GM19238 (cell line): ENCODE measurements at regions not wholly inside any gene's neighbourhood (a gene's known extent, or its start where the extent isn't known, plus 50 kb on each side); places are given as distances from the start of the nearest gene placed in this dataset.
"Not testable (repeated sequence)": the region's sequence is repeated elsewhere in the genome, so short reads cannot be mapped to it uniquely, and the experiment has no call there.

ENCODE experiments used
- DNase-seq: peaks from one replicate; pipeline ENCODE4 v3.0.0; 2011; ENCODE audit warnings: low spot score; ENCODE audit not compliant: insufficient read length

DNA sequence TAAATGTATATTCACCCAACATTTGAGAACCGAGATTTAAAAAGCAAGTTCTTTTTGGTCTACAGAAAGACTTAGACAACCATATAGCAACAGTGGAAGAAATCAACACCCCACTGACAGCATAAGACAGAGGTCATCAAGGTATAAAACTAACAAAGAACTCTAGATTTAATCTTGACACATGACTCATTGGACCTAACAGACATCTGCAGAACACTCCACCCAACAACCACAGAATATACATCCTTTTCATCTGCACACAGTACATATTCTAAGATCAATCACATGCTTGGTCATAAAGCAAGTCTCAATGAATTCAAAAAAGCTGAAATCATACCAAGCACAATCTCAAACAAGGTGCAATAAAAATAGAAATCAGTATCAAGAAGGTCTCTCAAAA, 65.8 kb downstream of the SPIN4 start:
- no peak for DNase-seq

DNA sequence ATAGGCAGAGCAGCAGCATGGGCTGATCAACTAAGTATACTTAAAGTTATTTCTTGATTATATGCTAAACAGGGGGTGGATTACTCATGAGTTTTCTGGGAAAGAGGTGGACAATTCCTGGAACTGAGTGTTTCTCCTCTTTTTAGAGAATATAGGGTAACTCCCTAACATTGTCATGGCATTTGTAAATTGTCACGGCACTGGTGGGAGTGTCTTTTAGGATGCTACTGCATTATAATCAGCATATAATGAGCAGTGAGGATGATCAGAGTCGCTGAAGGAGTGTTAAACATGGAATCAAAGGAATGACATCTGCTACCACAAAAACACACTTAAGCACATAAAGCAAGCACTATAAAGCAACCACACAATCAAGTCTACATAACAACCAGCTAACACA, 66.5 kb downstream of the SPIN4 start:
- DNase-seq = no peak

DNA sequence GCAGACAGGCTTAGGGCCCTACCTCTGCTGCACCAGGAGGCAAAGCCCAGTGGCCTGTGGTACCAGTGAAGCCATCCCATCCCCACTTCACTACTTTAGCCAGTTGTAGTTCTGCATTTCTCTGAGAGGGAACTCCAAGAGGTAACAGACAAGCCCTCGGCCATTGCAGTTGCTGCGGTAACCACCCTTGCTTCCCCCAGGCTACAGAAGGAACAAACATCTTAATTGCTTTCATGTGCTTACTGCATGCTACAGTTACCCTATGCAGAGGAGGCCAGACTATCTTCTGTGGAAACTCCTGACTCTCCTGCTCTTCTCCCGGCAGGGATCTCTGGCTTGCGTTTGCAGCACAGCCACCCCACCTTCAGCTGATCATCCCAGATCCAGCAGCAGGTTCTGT, 67.8 kb downstream of the SPIN4 start:
- no peak for DNase-seq

- no peak for DNase-seq
These were observed 68.3 kb downstream of the SPIN4 start for GRCh38 chrX:63282828-63283227.

DNA sequence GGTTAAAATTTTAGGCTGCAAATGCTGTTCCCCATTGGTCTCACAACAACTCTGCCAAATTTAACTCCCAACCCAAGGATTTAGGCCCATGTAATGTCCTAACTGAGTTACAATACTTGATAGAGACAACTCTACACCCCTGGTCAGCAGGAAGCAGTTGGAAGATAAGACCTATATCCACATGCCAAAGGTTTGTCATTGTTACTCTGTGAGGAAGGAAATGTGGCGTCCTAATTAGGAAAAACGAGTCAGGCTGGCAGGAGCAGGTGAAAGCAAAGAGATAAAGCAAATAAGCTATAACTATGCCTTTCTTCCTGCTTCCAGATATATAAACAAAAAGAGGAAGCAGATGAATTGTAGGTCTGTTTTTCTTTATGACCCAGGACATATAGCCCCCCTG, 69.1 kb downstream of the SPIN4 start:
- no peak for DNase-seq

GRCh38 chrX:63281465-63281864, 69.7 kb downstream of the SPIN4 start:
- DNase-seq = no peak

- DNase-seq = not testable (repeated sequence)
These were observed 73.7 kb downstream of the SPIN4 start for GRCh38 chrX:63277394-63277793.

GRCh38 chrX:63275127-63275526, 76.0 kb downstream of the SPIN4 start:
- peak; percentile 10 for DNase-seq

DNA sequence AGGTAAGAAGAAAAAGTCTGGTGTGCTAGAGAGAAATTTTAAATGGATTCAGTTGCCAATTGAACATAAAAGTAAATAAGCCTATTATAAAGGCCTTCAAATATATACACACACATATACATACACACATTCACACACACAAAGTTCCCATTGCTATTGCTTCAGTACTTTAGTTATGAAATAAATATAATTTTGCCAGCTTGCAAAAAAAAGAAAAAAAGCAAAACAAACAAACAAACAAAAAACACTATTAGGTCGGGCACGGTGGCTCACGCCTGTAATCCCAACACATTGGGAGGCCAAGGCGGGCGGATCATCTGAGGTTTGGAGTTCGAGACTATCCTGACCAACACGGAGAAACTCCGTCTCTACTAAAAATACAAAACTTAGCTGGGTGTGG, 80.3 kb downstream of the SPIN4 start:
- no peak for DNase-seq

- no peak for DNase-seq
These were observed 93.0 kb downstream of the SPIN4 start for GRCh38 chrX:63258144-63258543.

GRCh38 chrX:63250253-63250868, 100.8 kb downstream of the SPIN4 start:
- DNase-seq = peak; percentile 5

- not testable (repeated sequence) for DNase-seq
These were observed 108.4 kb downstream of the SPIN4 start for GRCh38 chrX:63242689-63243088.

DNA sequence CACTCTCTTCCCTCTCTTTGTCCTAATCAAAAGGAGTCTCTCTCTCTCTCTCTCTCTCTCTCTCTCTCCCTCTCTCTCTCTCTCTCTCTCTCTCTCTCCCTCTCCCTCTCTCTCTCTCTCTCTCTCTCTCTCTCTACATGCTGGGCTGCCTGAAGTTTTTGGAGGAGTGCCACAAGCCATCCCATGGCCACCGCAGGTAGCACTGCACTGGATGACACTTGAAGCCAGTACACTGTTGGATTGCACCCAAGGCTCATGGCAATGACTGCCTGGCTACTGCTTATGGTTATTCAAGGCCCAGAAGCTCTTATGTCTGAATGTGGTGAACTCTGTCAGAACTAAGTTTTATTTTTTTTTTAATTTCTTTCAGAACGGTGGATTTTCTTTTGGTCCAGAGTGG, 115.2 kb downstream of the SPIN4 start:
- not testable (repeated sequence) for DNase-seq

DNA sequence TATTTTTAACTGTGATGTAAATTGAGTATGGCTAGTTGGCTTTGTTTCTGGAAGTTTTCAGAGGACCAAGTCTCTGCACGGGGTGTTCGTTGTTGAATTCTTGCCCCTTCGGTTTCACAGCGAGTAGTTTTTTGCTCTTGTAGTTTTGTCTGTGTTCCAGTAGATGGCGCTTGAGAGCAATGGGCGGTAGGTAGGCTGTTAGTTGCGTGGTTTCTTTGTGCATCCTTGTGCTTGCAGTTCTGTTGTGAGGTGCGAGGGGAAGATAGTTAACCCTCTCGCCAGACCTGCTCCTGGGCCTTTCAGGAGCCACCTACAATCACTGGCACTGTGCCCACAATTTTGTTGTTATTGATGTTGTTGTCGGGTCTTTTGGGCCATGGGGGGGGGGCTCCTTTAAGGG, 118.1 kb downstream of the SPIN4 start:
- not testable (repeated sequence) for DNase-seq

GRCh38 chrX:63218202-63218601, 132.9 kb downstream of the SPIN4 start:
- not testable (repeated sequence) for DNase-seq

DNA sequence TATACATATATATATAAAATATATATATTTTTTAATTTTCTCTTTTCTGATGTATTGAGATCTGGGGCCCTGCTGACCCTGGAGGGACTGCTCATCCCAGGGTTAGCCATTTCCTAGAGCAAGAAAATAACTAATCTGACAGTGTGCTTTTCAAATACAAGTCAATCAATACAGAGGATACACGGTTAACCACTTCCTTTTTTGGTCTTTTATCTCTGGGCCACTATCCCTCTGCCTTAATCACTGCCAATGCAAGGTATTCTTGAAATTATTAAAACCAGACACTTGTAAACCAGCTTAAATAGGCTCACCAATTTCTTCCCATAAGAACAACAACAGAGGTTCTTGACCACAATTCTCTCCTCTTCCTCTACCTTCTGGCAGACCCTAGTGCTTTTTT, 133.6 kb downstream of the SPIN4 start:
- DNase-seq = not testable (repeated sequence)

DNA sequence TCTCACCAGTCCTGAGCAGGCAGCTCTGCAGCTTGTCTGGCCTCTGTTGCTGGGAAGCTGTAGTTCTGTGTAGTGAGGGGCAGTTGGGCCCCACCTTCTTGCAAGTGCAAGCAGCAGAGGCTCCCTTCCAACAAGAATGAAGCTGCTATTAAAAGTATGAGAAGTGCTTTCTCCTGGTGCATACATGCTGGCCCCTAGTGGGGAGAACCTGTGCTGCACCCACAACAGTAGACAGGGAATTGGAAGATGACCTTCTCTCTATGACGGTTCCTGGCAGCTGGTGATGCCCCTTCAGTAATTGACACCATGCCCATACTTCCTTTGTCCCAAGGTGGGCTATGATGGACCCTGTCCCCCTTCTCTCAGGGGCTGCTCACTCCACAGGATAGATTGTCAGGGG, 141.5 kb downstream of the SPIN4 start:
- DNase-seq = not testable (repeated sequence)

DNA sequence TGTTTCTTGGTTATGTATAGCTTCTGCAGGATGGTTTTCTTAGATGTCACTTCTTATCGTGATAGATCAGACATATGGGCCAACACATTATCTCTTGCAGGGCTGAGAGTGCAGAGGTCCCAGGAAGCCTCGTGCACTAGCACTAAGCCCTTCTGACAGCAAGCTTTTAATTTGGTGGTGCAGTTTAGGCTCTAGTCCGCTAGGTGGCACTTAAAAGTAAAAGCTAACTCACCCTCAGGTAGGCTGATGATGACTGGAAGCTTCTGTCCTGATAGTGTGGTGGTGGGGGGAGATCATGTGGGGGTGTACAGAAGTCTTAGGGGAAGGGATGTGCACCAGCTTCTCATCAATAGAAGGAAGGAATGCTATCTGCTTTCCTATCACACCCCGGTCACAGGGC, 142.0 kb downstream of the SPIN4 start:
- not testable (repeated sequence) for DNase-seq

DNA sequence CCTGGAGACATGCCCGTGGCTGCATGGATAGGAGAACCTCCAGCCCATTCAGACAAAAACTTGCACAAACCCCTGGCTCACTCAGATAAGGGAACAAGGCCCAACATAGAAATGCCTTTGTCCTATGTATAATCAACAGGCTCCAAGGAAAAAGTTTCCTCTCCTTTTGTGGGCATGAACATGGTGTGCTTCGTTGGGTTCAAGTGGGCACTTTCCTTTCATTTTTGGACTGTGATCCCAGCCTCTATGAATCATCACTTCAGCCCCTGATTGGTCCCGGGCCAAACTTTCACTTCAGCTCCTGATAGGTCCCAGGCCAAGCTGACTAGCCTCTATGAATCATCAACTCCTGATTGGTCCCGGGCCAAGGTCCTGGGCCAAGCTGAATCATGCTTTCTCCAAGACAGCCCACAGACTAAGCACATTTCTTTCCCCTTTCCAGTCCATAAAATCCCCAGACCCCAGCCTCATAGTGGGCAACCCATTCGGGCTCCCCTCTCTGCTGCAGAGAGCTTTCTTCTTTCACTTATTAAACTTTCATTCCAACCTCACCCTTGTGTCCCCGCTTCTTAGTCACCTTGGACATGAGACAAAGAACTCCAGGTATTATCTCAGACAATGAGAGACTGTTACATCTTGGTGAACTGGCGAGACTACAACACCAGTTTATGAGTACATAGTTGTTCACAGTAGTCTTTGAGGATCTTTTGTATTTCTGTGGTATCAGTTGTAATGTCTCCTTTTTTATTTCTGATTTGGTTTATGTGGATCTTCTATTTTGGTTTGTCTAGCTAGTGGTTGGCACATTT, 146.7 kb downstream of the SPIN4 start:
- not testable (repeated sequence) for DNase-seq

- not testable (repeated sequence) for DNase-seq
These were observed 149.1 kb downstream of the SPIN4 start for GRCh38 chrX:63201987-63202386.

- DNase-seq = not testable (repeated sequence)
These were observed 152.4 kb downstream of the SPIN4 start for GRCh38 chrX:63198693-63199092.

GRCh38 chrX:63192366-63193041, 158.6 kb downstream of the SPIN4 start:
- DNase-seq = not testable (repeated sequence)
